Fibroblast of lung (primary cell): ENCODE measurements at regions not wholly inside any gene's neighbourhood (a gene's known extent, or its start where the extent isn't known, plus 50 kb on each side); places are given as distances from the start of the nearest gene placed in this dataset.

Experiments used
- CTCF ChIP-seq, 2 donors: IDR thresholded peaks in 1 of 2; conservative IDR thresholded peaks in 1 of 2; 1 replicate in 1 of 2; 2 replicates in 1 of 2; pipeline ENCODE4 v1.5.1; 2011 to 2012; ENCODE audit warnings: low read length in 2 of 2, control low read depth in 1 of 2, inconsistent platforms in 1 of 2, low read depth in 1 of 2, mild to moderate bottlenecking in 1 of 2
- EZH2 ChIP-seq: IDR thresholded peaks from 2 replicates; pipeline ENCODE4 v1.5.1; 2012; ENCODE audit warnings: low read length, control low read depth, mild to moderate bottlenecking; ENCODE audit errors: missing control alignments

GRCh38 chr5:68628082-68628814 is 412.7 kb downstream of the PIK3R1 start:
- TF ChIP-seq EZH2 (no peak), CTCF (conservative IDR thresholded peaks at IDR 0.05 in 1 of 2, IDR thresholded peaks at IDR 0.05 in 1 of 2; ENCODE audit: low read depth in 1 of 2, low read length in 2 of 2) (no peak)
